GM21786 (cell line): ENCODE measurements at regions not wholly inside any gene's neighbourhood (a gene's known extent, or its start where the extent isn't known, plus 50 kb on each side); places are given as distances from the start of the nearest gene placed in this dataset.

Experiments
- ATAC-seq: cut with Tn5 transposase; IDR thresholded peaks from one replicate; pipeline ENCODE4 v1.9.1; 2021; ENCODE audit not compliant: unreplicated experiment

DNA sequence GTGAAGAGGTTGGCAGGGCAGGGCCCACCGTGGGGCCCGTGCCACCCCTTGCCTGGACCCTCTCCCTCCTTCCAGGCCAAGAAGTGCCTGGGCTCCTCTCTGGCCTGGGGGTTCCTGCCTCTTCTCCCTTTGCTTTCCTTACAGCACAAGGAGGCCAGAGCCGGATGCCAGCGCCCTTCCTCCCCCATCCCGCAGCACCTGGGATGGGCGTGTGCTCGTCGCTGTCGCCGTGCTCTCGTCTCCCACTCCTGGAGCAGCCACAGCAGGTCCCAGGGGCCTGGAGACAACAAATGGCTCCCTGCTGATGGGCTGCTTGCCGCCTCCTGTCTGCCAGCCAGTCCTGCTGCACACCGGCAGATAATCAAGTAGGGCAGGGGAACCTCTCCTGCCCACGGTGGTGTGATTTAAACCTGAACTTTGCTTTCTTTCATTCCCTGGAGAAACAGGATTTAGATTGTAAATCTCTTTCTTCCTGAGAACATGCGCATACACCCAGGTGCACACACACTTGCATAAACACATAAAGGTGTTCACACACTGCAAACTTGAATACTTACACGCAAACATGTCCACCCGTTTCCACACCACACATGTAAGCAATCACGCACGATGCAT lies 50.8 kb upstream of the POU3F1 start:
- ATAC-seq: no peak
